ENCODE measurements at regions not wholly inside any gene's neighbourhood (a gene's known extent, or its start where the extent isn't known, plus 50 kb on each side); places are given as distances from the start of the nearest gene placed in this dataset.

DNA sequence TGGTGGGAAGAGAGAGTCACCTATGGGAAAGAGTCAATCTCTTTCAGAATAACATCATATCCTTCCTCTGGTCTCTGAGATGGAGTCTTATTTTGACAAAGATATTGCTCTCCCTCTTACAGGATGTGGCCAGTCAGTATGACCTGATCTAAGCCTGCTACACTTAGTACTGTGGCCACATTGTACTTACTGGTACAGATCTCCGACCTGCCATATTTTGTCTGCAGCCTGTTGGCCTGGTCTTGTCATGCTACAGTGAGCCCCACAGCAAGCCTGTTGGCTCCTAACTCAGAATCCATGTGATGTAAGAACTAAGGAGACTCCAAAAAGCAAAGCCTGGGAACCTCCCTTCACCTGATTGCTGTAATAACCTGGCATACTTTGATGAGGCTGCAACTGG, 377.8 kb downstream of the SFMBT2 start:
- no peak for TF ChIP-seq EZH2phosphoT487 (IDR thresholded peaks at IDR 0.05; ENCODE audit: borderline replicate concordance, low read length)
- no peak for TF ChIP-seq CTCF (conservative IDR thresholded peaks at IDR 0.05; ENCODE audit: low read depth, low read length)
- no peak for TF ChIP-seq EZH2 (IDR thresholded peaks at IDR 0.05; ENCODE audit: low read length, unreplicated experiment)
